H9 (cell line): ENCODE measurements at regions not wholly inside any gene's neighbourhood (a gene's known extent, or its start where the extent isn't known, plus 50 kb on each side); places are given as distances from the start of the nearest gene placed in this dataset.

Experiments used
- DNase-seq: peaks from one replicate; pipeline ENCODE4 v3.0.0-alpha.2; 2017
- H2AFZ ChIP-seq: one replicate; pipeline ENCODE4 v1.6.1; 2013; ENCODE audit warnings: mild to moderate bottlenecking, low read length, control low read depth, moderate library complexity
- H2AK5ac ChIP-seq: 2 replicates; pipeline ENCODE4 v1.6.1; 2013; ENCODE audit warnings: low read length, control low read depth, mixed read lengths; ENCODE audit not compliant: insufficient read length
- H2BK120ac ChIP-seq: one replicate; pipeline ENCODE4 v1.6.1; 2013; ENCODE audit warnings: low read depth, mild to moderate bottlenecking, low read length, control low read depth, inconsistent platforms; ENCODE audit not compliant: poor library complexity, severe bottlenecking
- H2BK12ac ChIP-seq: 2 replicates; pipeline ENCODE4 v1.6.1; 2013; ENCODE audit warnings: low read length, control low read depth, mixed read lengths, low read depth; ENCODE audit not compliant: insufficient read length
- H2BK15ac ChIP-seq: 2 replicates; pipeline ENCODE4 v1.6.1; 2013; ENCODE audit warnings: low read depth, low read length, control low read depth
- H2BK20ac ChIP-seq: one replicate; pipeline ENCODE4 v1.6.1; 2013; ENCODE audit warnings: low read depth, mild to moderate bottlenecking, low read length, control low read depth, inconsistent platforms; ENCODE audit not compliant: poor library complexity, severe bottlenecking
- H2BK5ac ChIP-seq: 2 replicates; pipeline ENCODE4 v1.6.1; 2013; ENCODE audit warnings: low read length, control low read depth, mixed read lengths; ENCODE audit not compliant: insufficient read length
- H3K14ac ChIP-seq: 2 replicates; pipeline ENCODE4 v1.6.1; 2013; ENCODE audit warnings: low read length, control low read depth; ENCODE audit not compliant: insufficient read depth
- H3K18ac ChIP-seq: 2 replicates; pipeline ENCODE4 v1.6.1; 2013; ENCODE audit warnings: low read depth, mild to moderate bottlenecking, mixed read lengths, low read length, control low read depth; ENCODE audit not compliant: insufficient read length
- H3K23ac ChIP-seq: 2 replicates; pipeline ENCODE4 v1.6.1; 2013; ENCODE audit warnings: low read length, control low read depth, mixed read lengths, low read depth; ENCODE audit not compliant: insufficient read length
- H3K23me2 ChIP-seq: 2 replicates; pipeline ENCODE4 v1.6.1; 2013; ENCODE audit warnings: low read depth, mild to moderate bottlenecking, mixed read lengths, low read length, control low read depth; ENCODE audit not compliant: insufficient read length, poor library complexity, severe bottlenecking
- H3K27ac ChIP-seq: 2 replicates; pipeline ENCODE4 v1.5.1; 2013; ENCODE audit warnings: low read length, control low read depth, mixed read lengths, low read depth; ENCODE audit not compliant: insufficient read length
- H3K27me3 ChIP-seq: 2 replicates; pipeline ENCODE4 v1.6.1; 2013; ENCODE audit warnings: low read length, control low read depth, inconsistent platforms; ENCODE audit not compliant: insufficient read depth
- H3K4ac ChIP-seq: 2 replicates; pipeline ENCODE4 v1.6.1; 2013; ENCODE audit warnings: low read depth, mild to moderate bottlenecking, control low read depth, inconsistent platforms, low read length, moderate library complexity
- H3K4me1 ChIP-seq: 2 replicates; pipeline ENCODE4 v1.6.1; 2013; ENCODE audit warnings: low read length, control low read depth, inconsistent platforms; ENCODE audit not compliant: insufficient read depth
- H3K4me2 ChIP-seq: 2 replicates; pipeline ENCODE4 v1.6.1; 2013; ENCODE audit warnings: low read length, control low read depth, mixed read lengths; ENCODE audit not compliant: insufficient read length, insufficient read depth
- H3K56ac ChIP-seq: 2 replicates; pipeline ENCODE4 v1.6.1; 2013; ENCODE audit warnings: low read depth, mild to moderate bottlenecking, mixed read lengths, low read length, control low read depth; ENCODE audit not compliant: insufficient read length
- H3K79me1 ChIP-seq: 2 replicates; pipeline ENCODE4 v1.6.1; 2013; ENCODE audit warnings: low read depth, mild to moderate bottlenecking, moderate library complexity, low read length, control low read depth, inconsistent platforms; ENCODE audit not compliant: insufficient read depth, poor library complexity, severe bottlenecking
- H3K79me2 ChIP-seq: 2 replicates; pipeline ENCODE4 v1.6.1; 2013; ENCODE audit warnings: low read length, control low read depth, inconsistent platforms; ENCODE audit not compliant: insufficient read depth
- H3K9ac ChIP-seq: 2 replicates; pipeline ENCODE4 v1.6.1; 2013; ENCODE audit warnings: low read length, control low read depth, mixed read lengths; ENCODE audit not compliant: insufficient read length; ENCODE audit errors: extremely low read depth
- H3K9me3 ChIP-seq: one replicate; pipeline ENCODE4 v1.6.1; 2013; ENCODE audit warnings: low read depth, low read length, inconsistent platforms; ENCODE audit not compliant: control insufficient read depth
- H3T11ph ChIP-seq: one replicate; pipeline ENCODE4 v1.6.1; 2013; ENCODE audit warnings: mild to moderate bottlenecking, low read length, control low read depth, inconsistent platforms
- H4K20me1 ChIP-seq: one replicate; pipeline ENCODE4 v1.6.1; 2013; ENCODE audit not compliant: control insufficient read depth, insufficient read length, insufficient read depth
- H4K5ac ChIP-seq: 2 replicates; pipeline ENCODE4 v1.6.1; 2013; ENCODE audit warnings: low read depth, mild to moderate bottlenecking, mixed read lengths, low read length, control low read depth; ENCODE audit not compliant: insufficient read length
- H4K8ac ChIP-seq: replicated peaks from 2 replicates; pipeline ENCODE4 v1.6.1; 2013; ENCODE audit warnings: low read length, control low read depth, mixed read lengths, low read depth; ENCODE audit not compliant: insufficient read length
- H4K91ac ChIP-seq: 2 replicates; pipeline ENCODE4 v1.6.1; 2013; ENCODE audit warnings: low read depth, mild to moderate bottlenecking, moderate library complexity, mixed read lengths, low read length, control low read depth; ENCODE audit not compliant: insufficient read length
- H3K27ac Mint-ChIP-seq, 3 experiments: 2 replicates in 2 of 3; 3 replicates in 1 of 3; pipeline ENCODE4 v1.8.0; 2020 to 2021; ENCODE audit warnings: mixed read lengths in 3 of 3, mild to moderate bottlenecking in 1 of 3, moderate library complexity in 1 of 3
- H3K27me3 Mint-ChIP-seq: 2 replicates; pipeline ENCODE4 v1.8.0; 2021; ENCODE audit warnings: low read depth, mild to moderate bottlenecking, moderate library complexity, mixed read lengths
- H3K36me3 Mint-ChIP-seq, 3 experiments: 2 replicates in 2 of 3; 3 replicates in 1 of 3; pipeline ENCODE4 v1.8.0; 2020 to 2021; ENCODE audit warnings: low read depth in 3 of 3, mixed read lengths in 3 of 3; ENCODE audit not compliant: insufficient read depth in 1 of 3
- H3K4me1 Mint-ChIP-seq, 2 experiments: 2 replicates each; pipeline ENCODE4 v1.8.0; 2020; ENCODE audit warnings: mixed read lengths in 2 of 2
- H3K4me3 Mint-ChIP-seq, 2 experiments: 2 replicates in 1 of 2; 3 replicates in 1 of 2; pipeline ENCODE4 v1.8.0; 2020 to 2021; ENCODE audit warnings: mild to moderate bottlenecking in 2 of 2, mixed read lengths in 2 of 2, moderate library complexity in 1 of 2
- H3K9me3 Mint-ChIP-seq, 2 experiments: 2 replicates in 1 of 2; 3 replicates in 1 of 2; pipeline ENCODE4 v1.8.0; 2020; ENCODE audit warnings: mild to moderate bottlenecking in 2 of 2, mixed read lengths in 2 of 2, moderate library complexity in 1 of 2
- CTCF ChIP-seq: fragments of 200-600 bp; sonication (generic); conservative IDR thresholded peaks from 3 replicates; pipeline ENCODE4 v1.8.0; 2021; ENCODE audit warnings: antibody characterized with exemption, mild to moderate bottlenecking
- WGBS: extraction: QIAGEN DNeasy Blood & Tissue Kit; methylation state at CpG from one replicate; pipeline ENCODE4 v1.1.7; 2013; ENCODE audit warnings: missing lambda C conversion rate, low lambda C conversion rate, mixed read lengths; ENCODE audit not compliant: insufficient read length; ENCODE audit errors: extremely low coverage; 5-methylcytosine and 5-hydroxymethylcytosine counted together

GRCh38 chr20:41719151-41719550 is 101.0 kb upstream of the CHD6 start:
- H2BK15ac ChIP-seq = no peak overlapping the region
- H3K4ac ChIP-seq = no peak overlapping the region
- no peak overlapping the region for H3K14ac ChIP-seq
- no peaks in the 10 kb centered on the region for H3K4me1 ChIP-seq
- no peak overlapping the region for H3K27ac ChIP-seq
- H4K91ac ChIP-seq = no peak overlapping the region
- H3K27me3 ChIP-seq = no peaks in the 10 kb centered on the region
- H2BK5ac ChIP-seq = no peak overlapping the region
- no peak overlapping the region for H3K4me3 Mint-ChIP-seq
- H3K4me1 Mint-ChIP-seq = peaks cover 0 to under 1% of the 10 kb centered on the region in 2 experiments; a peak in 1 of 4 replicates
- no peak overlapping the region for H3K4me2 ChIP-seq
- no peak overlapping the region for H2BK20ac ChIP-seq
- DNase-seq = no peak
- no peak overlapping the region for H2AFZ ChIP-seq
- no peaks in the 10 kb centered on the region for H4K20me1 ChIP-seq
- no peak overlapping the region for H2BK120ac ChIP-seq
- H3K9me3 ChIP-seq = no peaks in the 10 kb centered on the region
- H2AK5ac ChIP-seq = no peak overlapping the region
- no peaks in the 10 kb centered on the region for H3K79me1 ChIP-seq
- H3K23me2 ChIP-seq = no peaks in the 10 kb centered on the region
- H4K8ac ChIP-seq = no peak overlapping the region
- H3K18ac ChIP-seq = no peak overlapping the region
- no peak overlapping the region for H3K9ac ChIP-seq
- no peak for TF ChIP-seq CTCF
- no peak overlapping the region for H2BK12ac ChIP-seq
- no peaks in the 10 kb centered on the region for H3K79me2 ChIP-seq
- WGBS = no CpG with 5 or more reads among the region's 4 CpGs
- H3K9me3 Mint-ChIP-seq = no peaks in the 10 kb centered on the region; a peak in 1 of 5 replicates
- no peak overlapping the region for H3K23ac ChIP-seq
- H3K27ac Mint-ChIP-seq = no peak overlapping the region
- no peaks in the 10 kb centered on the region for H3K36me3 Mint-ChIP-seq
- no peak overlapping the region for H3T11ph ChIP-seq
- H3K56ac ChIP-seq = no peak overlapping the region
- no peak overlapping the region for H4K5ac ChIP-seq
- no peaks in the 10 kb centered on the region; the same call in none of the 2 replicates for H3K27me3 Mint-ChIP-seq
